ENCODE measurements at regions not wholly inside any gene's neighbourhood (a gene's known extent, or its start where the extent isn't known, plus 50 kb on each side); places are given as distances from the start of the nearest gene placed in this dataset.

DNA sequence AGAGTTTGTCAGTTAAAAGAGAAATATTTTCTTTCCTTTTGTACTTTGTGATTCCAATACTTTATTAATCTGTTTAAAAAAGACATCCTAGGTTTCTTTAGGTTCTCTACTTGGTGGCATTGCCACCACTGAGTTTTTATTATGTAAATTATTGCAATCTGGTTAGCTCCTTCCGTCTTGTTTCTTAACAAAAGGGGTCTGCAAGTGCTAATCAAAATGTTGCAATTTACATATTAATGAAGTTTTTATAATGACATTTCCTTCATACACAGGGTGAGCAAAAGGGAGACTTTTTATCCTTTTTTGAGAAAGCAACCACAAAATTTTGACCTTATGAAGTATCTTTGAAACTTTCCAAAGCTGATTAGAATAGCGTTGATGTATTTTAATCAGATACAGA is 1307.3 kb downstream of the ROBO2 start:
- H3K4me3 ChIP-seq = no peak overlapping the region

DNA sequence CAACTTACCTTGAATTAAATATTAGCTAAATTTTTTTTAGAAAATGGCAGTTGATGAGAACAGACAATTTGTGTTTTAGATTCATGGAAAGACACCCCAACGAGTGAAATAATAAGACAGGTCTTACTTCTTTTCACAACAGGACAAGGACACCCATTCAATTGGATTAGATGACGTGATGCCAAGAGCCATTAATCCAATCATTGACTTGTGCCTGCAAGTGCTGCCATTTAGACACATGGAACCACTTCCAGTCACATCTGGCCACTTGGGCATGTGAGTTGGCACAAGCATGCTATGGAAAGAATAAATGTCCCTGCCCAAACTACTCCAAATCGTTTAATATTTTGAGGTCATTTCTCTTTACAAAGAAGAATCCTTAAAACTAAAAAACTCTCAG is 1308.8 kb downstream of the ROBO2 start:
- no peak for DNase-seq
- H3K27me3 ChIP-seq = no peaks in the 10 kb centered on the region
- no peak overlapping the region for H3K4me3 ChIP-seq
- intact Hi-C loops (cut with DNase I; ENCODE audit: low total_unique reads) = no loop called here
- no peaks in the 10 kb centered on the region for H3K4me1 ChIP-seq
- no peak overlapping the region for H3K27ac ChIP-seq
- no peaks in the 10 kb centered on the region for H3K36me3 ChIP-seq (ENCODE audit: low read depth, missing control alignments)
- 88% methylated on average over 3 of the region's 3 CpGs for WGBS, 2 donors
- no peaks in the 10 kb centered on the region for H3K9me3 ChIP-seq
- no peak for TF ChIP-seq CTCF (IDR thresholded peaks at IDR 0.05)
- no peak for TF ChIP-seq POLR2A (IDR thresholded peaks at IDR 0.05)

More for the DNA sequence above, 1307.3 kb downstream of the ROBO2 start:
- intact Hi-C loops (cut with DNase I; ENCODE audit: low total_unique reads) = no loop called here
- H3K27me3 ChIP-seq = no peaks in the 10 kb centered on the region
- TF ChIP-seq CTCF (IDR thresholded peaks at IDR 0.05) = no peak
- TF ChIP-seq POLR2A (IDR thresholded peaks at IDR 0.05) = no peak
- no peaks in the 10 kb centered on the region for H3K9me3 ChIP-seq
- no peaks in the 10 kb centered on the region for H3K4me1 ChIP-seq
- no peaks in the 10 kb centered on the region for H3K36me3 ChIP-seq (ENCODE audit: low read depth, missing control alignments)
- WGBS, 2 donors = 78 to 79% methylated on average over 2 of the region's 2 CpGs
- H3K27ac ChIP-seq = no peak overlapping the region
- DNase-seq = no peak

- WGBS, 2 donors = 57 to 98% methylated on average over 2 of the region's 2 CpGs
- no peak overlapping the region for H3K4me3 ChIP-seq
- H3K27ac ChIP-seq = no peak overlapping the region
- H3K4me1 ChIP-seq = no peaks in the 10 kb centered on the region
- intact Hi-C loops (cut with DNase I; ENCODE audit: low total_unique reads) = no loop called here
- TF ChIP-seq POLR2A (IDR thresholded peaks at IDR 0.05) = no peak
- TF ChIP-seq CTCF (IDR thresholded peaks at IDR 0.05) = no peak
- H3K36me3 ChIP-seq (ENCODE audit: low read depth, missing control alignments) = no peaks in the 10 kb centered on the region
- no peaks in the 10 kb centered on the region for H3K9me3 ChIP-seq
- no peak for DNase-seq
- no peaks in the 10 kb centered on the region for H3K27me3 ChIP-seq
Measured at GRCh38 chr3:78349571-78349970, 1309.7 kb downstream of the ROBO2 start.

DNA sequence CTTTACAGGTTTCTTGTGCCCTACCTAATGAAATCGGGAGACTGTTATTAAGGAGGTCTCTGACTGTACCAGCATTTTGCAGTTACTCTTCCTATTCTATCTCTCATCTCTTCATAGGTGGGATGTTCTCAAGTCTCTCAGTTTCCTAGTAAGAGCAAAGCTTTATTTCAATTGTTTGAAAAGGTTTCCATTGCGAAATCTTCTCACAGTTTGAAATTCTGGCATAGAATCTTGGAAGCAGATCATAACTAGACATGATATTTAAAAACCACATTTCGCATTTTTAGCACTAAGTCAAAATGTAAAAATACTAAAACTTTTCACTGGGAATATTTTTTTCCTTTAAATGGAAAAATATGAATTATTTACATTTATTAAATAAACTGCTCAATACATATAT is 1311.4 kb downstream of the ROBO2 start:
- WGBS, 2 donors = 94 to 96% methylated on average over 3 of the region's 3 CpGs
- H3K9me3 ChIP-seq = no peaks in the 10 kb centered on the region
- intact Hi-C loops (cut with DNase I; ENCODE audit: low total_unique reads) = no loop called here
- H3K27me3 ChIP-seq = no peaks in the 10 kb centered on the region
- H3K36me3 ChIP-seq (ENCODE audit: low read depth, missing control alignments) = no peaks in the 10 kb centered on the region
- no peak overlapping the region for H3K27ac ChIP-seq
- no peak overlapping the region for H3K4me3 ChIP-seq
- TF ChIP-seq POLR2A (IDR thresholded peaks at IDR 0.05) (no peak), CTCF (IDR thresholded peaks at IDR 0.05) (no peak)
- DNase-seq = no peak
- no peaks in the 10 kb centered on the region for H3K4me1 ChIP-seq

DNA sequence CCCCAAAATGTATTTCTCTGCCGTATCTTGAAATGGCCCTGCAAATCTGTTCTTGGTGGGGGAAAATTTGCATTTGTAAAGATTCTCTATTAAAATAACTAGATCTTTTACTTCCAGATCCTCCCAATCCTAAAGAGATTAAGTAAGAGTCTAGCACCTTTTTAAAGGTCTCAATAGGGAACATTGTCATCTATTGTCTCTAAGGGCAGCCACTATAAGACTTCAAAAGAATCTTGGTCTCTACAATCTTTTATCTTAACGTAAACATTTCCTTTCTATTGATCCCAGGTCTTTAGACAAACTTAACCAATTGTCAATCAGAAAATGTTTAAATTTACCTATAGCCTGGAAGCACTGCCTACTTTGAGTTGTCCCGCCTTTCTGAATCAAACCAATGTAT is 1313.3 kb downstream of the ROBO2 start:
- Histone ChIP-seq H3K27ac (no peak overlapping the region), H3K27me3 (no peaks in the 10 kb centered on the region), H3K4me1 (no peaks in the 10 kb centered on the region), H3K9me3 (no peaks in the 10 kb centered on the region), H3K36me3 (ENCODE audit: low read depth, missing control alignments) (no peaks in the 10 kb centered on the region), H3K4me3 (no peak overlapping the region)
- TF ChIP-seq POLR2A (IDR thresholded peaks at IDR 0.05) (no peak), CTCF (IDR thresholded peaks at IDR 0.05) (no peak)
- intact Hi-C loops (cut with DNase I; ENCODE audit: low total_unique reads) = no loop called here
- 93 to 97% methylated on average over 3 of the region's 3 CpGs for WGBS, 2 donors
- no peak for DNase-seq

Measured in testis (tissue), 2 donors.